GM21447 (cell line): ENCODE measurements at regions not wholly inside any gene's neighbourhood (a gene's known extent, or its start where the extent isn't known, plus 50 kb on each side); places are given as distances from the start of the nearest gene placed in this dataset.

Experiments used
- ATAC-seq: cut with Tn5 transposase; IDR thresholded peaks from one replicate; pipeline ENCODE4 v1.9.1; 2021; ENCODE audit not compliant: unreplicated experiment

GRCh38 chr13:33512880-33513554 lies 227.5 kb upstream of the STARD13 start:
- no peak for ATAC-seq

- no peak for ATAC-seq
These were observed 228.8 kb upstream of the STARD13 start for GRCh38 chr13:33514362-33514761.

- ATAC-seq = no peak
These were observed 229.6 kb upstream of the STARD13 start for GRCh38 chr13:33515146-33515545.

GRCh38 chr13:33518452-33518851 lies 232.9 kb upstream of the STARD13 start:
- no peak for ATAC-seq

GRCh38 chr13:33519561-33520467 lies 234.3 kb upstream of the STARD13 start:
- ATAC-seq = no peak

GRCh38 chr13:33520468-33520839 lies 234.9 kb upstream of the STARD13 start:
- ATAC-seq = no peak

- ATAC-seq = no peak
These were observed 238.5 kb upstream of the STARD13 start for GRCh38 chr13:33524086-33524485.

GRCh38 chr13:33525763-33526162 lies 240.2 kb upstream of the STARD13 start:
- no peak for ATAC-seq

GRCh38 chr13:33526718-33527117 lies 241.2 kb upstream of the STARD13 start:
- ATAC-seq = no peak

GRCh38 chr13:33528896-33529295 lies 243.3 kb upstream of the STARD13 start:
- ATAC-seq = no peak

GRCh38 chr13:33531484-33531883 lies 245.9 kb upstream of the STARD13 start:
- no peak for ATAC-seq

GRCh38 chr13:33535061-33535460 lies 249.5 kb upstream of the STARD13 start:
- ATAC-seq = no peak

GRCh38 chr13:33536601-33537000 lies 251.0 kb upstream of the STARD13 start:
- no peak for ATAC-seq

- ATAC-seq = no peak
These were observed 251.5 kb upstream of the STARD13 start for GRCh38 chr13:33537026-33537425.

GRCh38 chr13:33537676-33538075 lies 252.1 kb upstream of the STARD13 start:
- no peak for ATAC-seq

- no peak for ATAC-seq
These were observed 255.9 kb upstream of the STARD13 start for GRCh38 chr13:33541456-33541855.

- no peak for ATAC-seq
These were observed 256.4 kb upstream of the STARD13 start for GRCh38 chr13:33541962-33542308.

- ATAC-seq = peak; percentile 87
These were observed 256.9 kb upstream of the STARD13 start for GRCh38 chr13:33542309-33543088.

GRCh38 chr13:33543089-33543459 lies 257.5 kb upstream of the STARD13 start:
- peak; percentile 2 for ATAC-seq

GRCh38 chr13:33543631-33544265 lies 258.2 kb upstream of the STARD13 start:
- ATAC-seq = no peak

GRCh38 chr13:33544308-33544707 lies 258.8 kb upstream of the STARD13 start:
- ATAC-seq = no peak
